ENCODE measurements at regions not wholly inside any gene's neighbourhood (a gene's known extent, or its start where the extent isn't known, plus 50 kb on each side); places are given as distances from the start of the nearest gene placed in this dataset.

GRCh38 chr22:27557286-27558008 is 244.1 kb downstream of the MN1 start:
- DNase-seq: no peak

GRCh38 chr22:27558658-27559371 is 242.7 kb downstream of the MN1 start:
- no peak for DNase-seq

- DNase-seq: no peak
Measured at GRCh38 chr22:27560781-27561180, 240.8 kb downstream of the MN1 start.

GRCh38 chr22:27561286-27561904 is 240.2 kb downstream of the MN1 start:
- no peak for DNase-seq

GRCh38 chr22:27564806-27565205 is 236.8 kb downstream of the MN1 start:
- no peak for DNase-seq

GRCh38 chr22:27566602-27567001 is 235.0 kb downstream of the MN1 start:
- no peak for DNase-seq

GRCh38 chr22:27568265-27568664 is 233.3 kb downstream of the MN1 start:
- no peak for DNase-seq

GRCh38 chr22:27571463-27572277 is 229.9 kb downstream of the MN1 start:
- no peak for DNase-seq

GRCh38 chr22:27572278-27572666 is 229.3 kb downstream of the MN1 start:
- DNase-seq: no peak

GRCh38 chr22:27573280-27574001 is 228.1 kb downstream of the MN1 start:
- DNase-seq: no peak

GRCh38 chr22:27574002-27574366 is 227.6 kb downstream of the MN1 start:
- DNase-seq: no peak

GRCh38 chr22:27574651-27575050 is 226.9 kb downstream of the MN1 start:
- no peak for DNase-seq

- no peak for DNase-seq
Measured at GRCh38 chr22:27575348-27575747, 226.2 kb downstream of the MN1 start.

GRCh38 chr22:27576413-27576812 is 225.1 kb downstream of the MN1 start:
- no peak for DNase-seq

GRCh38 chr22:27576815-27577573 is 224.6 kb downstream of the MN1 start:
- DNase-seq: no peak

- no peak for DNase-seq
Measured at GRCh38 chr22:27577574-27577969, 224.0 kb downstream of the MN1 start.

- no peak for DNase-seq
Measured at GRCh38 chr22:27578937-27579617, 222.5 kb downstream of the MN1 start.

- DNase-seq: no peak
Measured at GRCh38 chr22:27580311-27580897, 221.2 kb downstream of the MN1 start.

GRCh38 chr22:27581236-27581635 is 220.3 kb downstream of the MN1 start:
- no peak for DNase-seq

- no peak for DNase-seq
Measured at GRCh38 chr22:27581688-27582087, 219.9 kb downstream of the MN1 start.

GRCh38 chr22:27583856-27584255 is 217.7 kb downstream of the MN1 start:
- no peak for DNase-seq
